ENCODE measurements at regions not wholly inside any gene's neighbourhood (a gene's known extent, or its start where the extent isn't known, plus 50 kb on each side); places are given as distances from the start of the nearest gene placed in this dataset.
"Not testable (repeated sequence)": the region's sequence is repeated elsewhere in the genome, so short reads cannot be mapped to it uniquely, and the experiment has no call there.

DNA sequence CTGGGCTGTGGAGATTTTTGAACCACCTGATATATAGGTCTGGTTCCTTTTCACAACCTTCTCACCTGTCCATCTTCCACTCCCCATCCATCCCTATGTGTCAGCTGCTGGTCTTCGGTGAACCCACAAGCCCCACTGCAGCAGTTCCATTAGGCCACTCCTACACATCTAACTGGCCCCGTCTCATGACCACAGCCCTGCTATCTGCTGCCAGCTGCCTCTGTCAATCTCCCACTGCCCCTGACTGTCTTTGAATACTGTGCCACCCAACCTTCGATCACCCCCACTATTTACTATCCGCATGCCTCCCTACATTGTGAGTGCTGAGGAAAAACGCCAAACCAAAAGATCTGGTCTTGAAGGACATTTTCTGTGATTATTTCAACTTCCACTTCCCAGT lies 795.4 kb downstream of the IGSF11 start:
- no peaks in the 10 kb centered on the region for H3K79me2 ChIP-seq (ENCODE audit: low read length)
- no TSS peak for BruUV-seq (replicated peaks)
- H3K9ac ChIP-seq (ENCODE audit: low read length): no peak overlapping the region
- no peak overlapping the region for H3K4me2 ChIP-seq (ENCODE audit: low read length)
- H3K4me1 ChIP-seq (ENCODE audit: insufficient read depth, low read length): no peaks in the 10 kb centered on the region
- peaks cover 33% of the 10 kb centered on the region for H3K9me3 ChIP-seq (ENCODE audit: low read length)
- H3K36me3 ChIP-seq (ENCODE audit: low read depth, low read length): no peaks in the 10 kb centered on the region
- H2AFZ ChIP-seq (ENCODE audit: low read length): no peak overlapping the region
- CTCF ChIA-PET: no interaction called here
- H3K4me3 ChIP-seq (ENCODE audit: low read length): no peak overlapping the region
- no peaks in the 10 kb centered on the region for H3K27me3 ChIP-seq (ENCODE audit: low read length)
- no peak for DNase-seq
- intact Hi-C loops (cut with micrococcal nuclease): no loop called here
- TF ChIP-seq, protein P1, sequence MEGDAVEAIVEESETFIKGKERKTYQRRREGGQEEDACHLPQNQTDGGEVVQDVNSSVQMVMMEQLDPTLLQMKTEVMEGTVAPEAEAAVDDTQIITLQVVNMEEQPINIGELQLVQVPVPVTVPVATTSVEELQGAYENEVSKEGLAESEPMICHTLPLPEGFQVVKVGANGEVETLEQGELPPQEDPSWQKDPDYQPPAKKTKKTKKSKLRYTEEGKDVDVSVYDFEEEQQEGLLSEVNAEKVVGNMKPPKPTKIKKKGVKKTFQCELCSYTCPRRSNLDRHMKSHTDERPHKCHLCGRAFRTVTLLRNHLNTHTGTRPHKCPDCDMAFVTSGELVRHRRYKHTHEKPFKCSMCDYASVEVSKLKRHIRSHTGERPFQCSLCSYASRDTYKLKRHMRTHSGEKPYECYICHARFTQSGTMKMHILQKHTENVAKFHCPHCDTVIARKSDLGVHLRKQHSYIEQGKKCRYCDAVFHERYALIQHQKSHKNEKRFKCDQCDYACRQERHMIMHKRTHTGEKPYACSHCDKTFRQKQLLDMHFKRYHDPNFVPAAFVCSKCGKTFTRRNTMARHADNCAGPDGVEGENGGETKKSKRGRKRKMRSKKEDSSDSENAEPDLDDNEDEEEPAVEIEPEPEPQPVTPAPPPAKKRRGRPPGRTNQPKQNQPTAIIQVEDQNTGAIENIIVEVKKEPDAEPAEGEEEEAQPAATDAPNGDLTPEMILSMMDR (conservative IDR thresholded peaks at IDR 0.05; ENCODE audit: low read depth, low read length): no peak
- no peak for TF ChIP-seq EZH2 (IDR thresholded peaks at IDR 0.05; ENCODE audit: low read length, unreplicated experiment)
- no peak for TF ChIP-seq EZH2phosphoT487 (IDR thresholded peaks at IDR 0.05; ENCODE audit: borderline replicate concordance, low read length)
- POLR2A ChIA-PET (ENCODE audit: unreplicated experiment): no interaction called here
- no peaks in the 10 kb centered on the region for H3K9me2 ChIP-seq (replicated peaks; ENCODE audit: low read length)
- no peak overlapping the region for H3K27ac ChIP-seq (ENCODE audit: low read length)
- no peak for ATAC-seq
- no peaks in the 10 kb centered on the region for H3F3A ChIP-seq (ENCODE audit: low read length, unreplicated experiment)
- no peaks in the 10 kb centered on the region for H4K20me1 ChIP-seq (ENCODE audit: low read length)

DNA sequence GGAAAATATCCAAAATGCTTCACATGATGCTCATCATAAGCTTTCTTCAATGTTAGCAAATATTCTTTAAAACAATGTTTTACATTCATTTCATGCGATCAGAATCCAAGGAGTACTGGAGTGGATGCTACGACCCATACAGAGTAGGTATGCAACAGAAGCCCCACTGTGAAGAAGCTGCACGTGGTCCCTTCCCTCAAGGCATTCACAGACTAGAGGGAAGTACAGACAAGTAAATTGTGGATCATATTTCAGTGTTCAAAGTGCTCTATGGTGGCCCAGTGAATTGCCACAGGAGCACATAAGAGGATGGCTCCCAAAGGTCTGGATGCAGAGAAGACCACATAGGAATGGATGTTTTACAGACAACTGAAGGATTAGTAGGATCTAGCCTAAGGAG lies 789.9 kb downstream of the IGSF11 start:
- H3K27ac ChIP-seq (ENCODE audit: low read length): no peak overlapping the region

DNA sequence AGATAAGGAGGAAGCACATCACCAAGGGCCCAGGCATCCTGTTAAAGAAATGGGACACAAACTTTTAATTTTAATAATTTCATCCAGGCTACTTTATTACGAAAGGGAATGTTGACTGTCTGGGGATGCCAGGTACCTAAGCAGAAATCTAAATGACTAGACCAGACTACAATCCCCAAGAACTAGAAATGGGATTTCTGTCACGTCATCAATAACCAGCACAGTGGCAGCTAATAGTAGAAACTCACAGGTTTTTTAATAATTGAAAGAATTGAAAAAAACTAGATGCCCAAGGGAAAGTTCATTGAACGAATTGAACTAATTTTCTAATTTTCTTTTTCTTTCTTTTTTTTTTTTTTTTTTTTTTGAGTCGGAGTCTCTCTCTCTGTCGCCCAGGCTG lies 789.3 kb downstream of the IGSF11 start:
- H3K27ac ChIP-seq (ENCODE audit: low read length): no peak overlapping the region
- no peaks in the 10 kb centered on the region for H3K79me2 ChIP-seq (ENCODE audit: low read length)
- ChIA-PET POLR2A (ENCODE audit: unreplicated experiment) (no interaction called here), CTCF (no interaction called here)
- no peaks in the 10 kb centered on the region for H3K27me3 ChIP-seq (ENCODE audit: low read length)
- DNase-seq: no peak
- H2AFZ ChIP-seq (ENCODE audit: low read length): no peak overlapping the region
- H3K4me1 ChIP-seq (ENCODE audit: insufficient read depth, low read length): no peaks in the 10 kb centered on the region
- H3F3A ChIP-seq (ENCODE audit: low read length, unreplicated experiment): no peaks in the 10 kb centered on the region
- H3K4me2 ChIP-seq (ENCODE audit: low read length): no peak overlapping the region
- intact Hi-C loops (cut with micrococcal nuclease): no loop called here
- H3K9ac ChIP-seq (ENCODE audit: low read length): no peak overlapping the region
- no peak for ATAC-seq
- TF ChIP-seq EZH2 (IDR thresholded peaks at IDR 0.05; ENCODE audit: low read length, unreplicated experiment) (no peak), EZH2phosphoT487 (IDR thresholded peaks at IDR 0.05; ENCODE audit: borderline replicate concordance, low read length) (no peak)
- TF ChIP-seq, protein P1 (conservative IDR thresholded peaks at IDR 0.05; ENCODE audit: low read depth, low read length): no peak
- peaks cover 30% of the 10 kb centered on the region for H3K9me3 ChIP-seq (ENCODE audit: low read length)
- H3K4me3 ChIP-seq (ENCODE audit: low read length): no peak overlapping the region
- no peaks in the 10 kb centered on the region for H3K9me2 ChIP-seq (replicated peaks; ENCODE audit: low read length)
- no peaks in the 10 kb centered on the region for H4K20me1 ChIP-seq (ENCODE audit: low read length)
- H3K36me3 ChIP-seq (ENCODE audit: low read depth, low read length): no peaks in the 10 kb centered on the region
- no TSS peak for BruUV-seq (replicated peaks)

More for the DNA sequence above, 789.9 kb downstream of the IGSF11 start:
- intact Hi-C loops (cut with micrococcal nuclease): no loop called here
- peaks cover 30% of the 10 kb centered on the region for H3K9me3 ChIP-seq (ENCODE audit: low read length)
- ChIA-PET CTCF (no interaction called here), POLR2A (ENCODE audit: unreplicated experiment) (no interaction called here)
- H3F3A ChIP-seq (ENCODE audit: low read length, unreplicated experiment): no peaks in the 10 kb centered on the region
- DNase-seq: no peak
- H3K9me2 ChIP-seq (replicated peaks; ENCODE audit: low read length): no peaks in the 10 kb centered on the region
- no peaks in the 10 kb centered on the region for H4K20me1 ChIP-seq (ENCODE audit: low read length)
- H3K9ac ChIP-seq (ENCODE audit: low read length): no peak overlapping the region
- TF ChIP-seq EZH2phosphoT487 (IDR thresholded peaks at IDR 0.05; ENCODE audit: borderline replicate concordance, low read length): no peak
- no peak overlapping the region for H2AFZ ChIP-seq (ENCODE audit: low read length)
- no peaks in the 10 kb centered on the region for H3K79me2 ChIP-seq (ENCODE audit: low read length)
- no peaks in the 10 kb centered on the region for H3K4me1 ChIP-seq (ENCODE audit: insufficient read depth, low read length)
- no peak for ATAC-seq
- no peak overlapping the region for H3K4me2 ChIP-seq (ENCODE audit: low read length)
- no peak overlapping the region for H3K4me3 ChIP-seq (ENCODE audit: low read length)
- H3K36me3 ChIP-seq (ENCODE audit: low read depth, low read length): no peaks in the 10 kb centered on the region
- no peaks in the 10 kb centered on the region for H3K27me3 ChIP-seq (ENCODE audit: low read length)
- BruUV-seq (replicated peaks): no TSS peak

DNA sequence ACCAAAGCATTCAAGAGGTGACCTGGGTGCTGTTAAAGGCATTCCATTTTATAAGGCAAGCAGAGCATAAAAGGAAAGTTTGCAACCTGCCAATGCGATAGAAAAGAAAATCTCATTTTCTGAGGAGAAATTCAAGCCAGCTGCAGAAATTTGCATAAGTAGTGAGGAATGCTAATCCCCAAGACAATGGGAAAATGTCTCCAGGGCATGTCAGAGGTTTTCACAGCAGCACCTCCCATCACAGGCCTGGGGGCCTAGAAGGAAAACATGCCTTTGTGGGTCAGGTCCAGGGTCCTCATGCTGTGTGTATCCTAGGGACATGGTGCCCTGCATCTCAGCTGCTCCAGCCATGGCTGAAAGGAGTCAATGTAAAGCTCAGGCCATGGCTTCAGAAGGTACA lies 775.8 kb downstream of the IGSF11 start:
- ATAC-seq; H3F3A ChIP-seq (ENCODE audit: low read length, unreplicated experiment); H2AFZ ChIP-seq (ENCODE audit: low read length); POLR2A ChIA-PET (ENCODE audit: unreplicated experiment); H3K4me2 ChIP-seq (ENCODE audit: low read length); H3K4me1 ChIP-seq (ENCODE audit: insufficient read depth, low read length); H3K4me3 ChIP-seq (ENCODE audit: low read length); H3K9me2 ChIP-seq (replicated peaks; ENCODE audit: low read length); H3K79me2 ChIP-seq (ENCODE audit: low read length); BruUV-seq (replicated peaks); CTCF ChIA-PET; DNase-seq; H3K27ac ChIP-seq (ENCODE audit: low read length); H3K36me3 ChIP-seq (ENCODE audit: low read depth, low read length); H3K9ac ChIP-seq (ENCODE audit: low read length); intact Hi-C loops (cut with micrococcal nuclease); H3K27me3 ChIP-seq (ENCODE audit: low read length); H4K20me1 ChIP-seq (ENCODE audit: low read length): not testable (repeated sequence)
- H3K9me3 ChIP-seq (ENCODE audit: low read length): peaks cover 18% of the 10 kb centered on the region

Measured in PC-3 (cell line).